ENCODE measurements at regions not wholly inside any gene's neighbourhood (a gene's known extent, or its start where the extent isn't known, plus 50 kb on each side); places are given as distances from the start of the nearest gene placed in this dataset.

- TF ChIP-seq CTCF (IDR thresholded peaks at IDR 0.05) (no peak), POLR2AphosphoS5 (IDR thresholded peaks at IDR 0.05) (no peak), POLR2A (IDR thresholded peaks at IDR 0.05) (no peak)
These were observed 150.7 kb upstream of the DYNLRB2 start for GRCh38 chr16:80390046-80390445.
